GM12878 (cell line): ENCODE measurements at regions not wholly inside any gene's neighbourhood (a gene's known extent, or its start where the extent isn't known, plus 50 kb on each side); places are given as distances from the start of the nearest gene placed in this dataset.

ENCODE experiments used
- ASH2L ChIP-seq: fragments of 300-600, 200-600 bp; sonication (generic); IDR thresholded peaks from 2 replicates; pipeline ENCODE4 v1.6.1; 2017; ENCODE audit warnings: low read depth, mild to moderate bottlenecking, borderline replicate concordance
- BACH1 ChIP-seq: fragments of 450-650 bp; IDR thresholded peaks from 2 replicates; pipeline ENCODE4 v1.6.1; 2017; ENCODE audit warnings: mild to moderate bottlenecking, borderline replicate concordance
- EED ChIP-seq: sonication (generic); IDR thresholded peaks from 2 replicates; pipeline ENCODE4 v1.6.1; 2016; ENCODE audit warnings: antibody characterized with exemption, low read depth
- FOXM1 ChIP-seq: IDR thresholded peaks from 2 replicates; pipeline ENCODE4 v1.6.1; 2012; ENCODE audit warnings: low read depth, mild to moderate bottlenecking, inconsistent platforms, low read length, moderate library complexity
- GATAD2B ChIP-seq: fragments of 450-650 bp; conservative IDR thresholded peaks from 2 replicates; pipeline ENCODE4 v1.6.1; 2017; ENCODE audit warnings: low read depth, mild to moderate bottlenecking, moderate library complexity
- HDAC6 ChIP-seq: fragments of 200-600 bp; sonication (generic); IDR thresholded peaks from one replicate; pipeline ENCODE4 v1.8.0; 2017; ENCODE audit warnings: antibody characterized with exemption; ENCODE audit not compliant: unreplicated experiment
- HSF1 ChIP-seq: fragments of 150-350 bp; IDR thresholded peaks from 2 replicates; pipeline ENCODE4 v1.6.1; 2014; ENCODE audit warnings: mild to moderate bottlenecking, low read depth, low read length
- IKZF2 ChIP-seq, 2 experiments: fragments of 450-650 bp; IDR thresholded peaks; 2 replicates each; pipeline ENCODE4 v1.6.1; 2017; ENCODE audit warnings: mild to moderate bottlenecking in 2 of 2, moderate library complexity in 2 of 2
- MEF2B ChIP-seq: fragments of 450-650 bp; IDR thresholded peaks from 2 replicates; pipeline ENCODE4 v1.6.1; 2018; ENCODE audit warnings: mild to moderate bottlenecking, moderate library complexity; ENCODE audit not compliant: partially characterized antibody, poor library complexity, severe bottlenecking
- MTA2 ChIP-seq: fragments of 450-650 bp; IDR thresholded peaks from 2 replicates; pipeline ENCODE4 v1.6.1; 2016; ENCODE audit warnings: low read depth, mild to moderate bottlenecking, moderate library complexity
- NFXL1 ChIP-seq: fragments of 450-650 bp; IDR thresholded peaks from 2 replicates; pipeline ENCODE4 v1.6.1; 2017; ENCODE audit warnings: antibody characterized with exemption, mild to moderate bottlenecking, borderline replicate concordance
- PBX3 ChIP-seq: IDR thresholded peaks from 2 replicates; pipeline ENCODE4 v1.6.1; 2011; ENCODE audit warnings: mild to moderate bottlenecking, low read depth, low read length, moderate library complexity; ENCODE audit not compliant: insufficient replicate concordance
- RUNX3 ChIP-seq: IDR thresholded peaks from 2 replicates; pipeline ENCODE4 v1.6.1; 2012; ENCODE audit warnings: low read length, inconsistent platforms
- SP1 ChIP-seq: IDR thresholded peaks from one replicate; pipeline ENCODE4 v1.6.1; 2011; ENCODE audit warnings: low read depth, low read length
- SREBF2 ChIP-seq: IDR thresholded peaks from 2 replicates; pipeline ENCODE4 v1.6.1; 2012; ENCODE audit warnings: mild to moderate bottlenecking, low read length
- STAT1 ChIP-seq: fragments of 450-650 bp; conservative IDR thresholded peaks from 2 replicates; pipeline ENCODE4 v1.6.1; 2014; ENCODE audit warnings: antibody characterized with exemption, mild to moderate bottlenecking
- SUZ12 ChIP-seq: fragments of 200-600 bp; sonication (generic); IDR thresholded peaks from one replicate; pipeline ENCODE4 v1.6.1; 2018; ENCODE audit warnings: antibody characterized with exemption, mild to moderate bottlenecking; ENCODE audit not compliant: unreplicated experiment
- TCF12 ChIP-seq: IDR thresholded peaks from 2 replicates; pipeline ENCODE4 v1.6.1; 2011; ENCODE audit warnings: low read depth, mild to moderate bottlenecking, low read length
- YY1 ChIP-seq: IDR thresholded peaks from 2 replicates; pipeline ENCODE4 v1.6.1; 2011; ENCODE audit warnings: low read depth, mild to moderate bottlenecking, low read length
- ZBTB11 ChIP-seq: fragments of 450-650 bp; formaldehyde crosslinking; IDR thresholded peaks from 2 replicates; pipeline ENCODE4 v1.5.0; 2022; ENCODE audit warnings: mild to moderate bottlenecking, missing genetic modification characterization
- ZNF384 ChIP-seq: IDR thresholded peaks from 2 replicates; pipeline ENCODE4 v1.6.1; 2012; ENCODE audit warnings: low read depth, mild to moderate bottlenecking, low read length, improper control_type of control experiment, borderline replicate concordance
- ZNF622 ChIP-seq: fragments of 450-650 bp; IDR thresholded peaks from 2 replicates; pipeline ENCODE4 v1.6.1; 2017; ENCODE audit warnings: mild to moderate bottlenecking, inconsistent platforms
- ZNF687 ChIP-seq: fragments of 450-650 bp; IDR thresholded peaks from 2 replicates; pipeline ENCODE4 v1.6.1; 2017; ENCODE audit warnings: mild to moderate bottlenecking, moderate library complexity

GRCh38 chr18:47680488-47680887 is 250.0 kb downstream of the SMAD2 start (continued):
- no peak for TF ChIP-seq HSF1
- no peak for TF ChIP-seq NFXL1
- TF ChIP-seq SREBF2 = no peak
- no peak for TF ChIP-seq ZNF384
- TF ChIP-seq PBX3 = no peak
- no peak for TF ChIP-seq FOXM1
- TF ChIP-seq SP1 = peak; percentile 15
- no peak for TF ChIP-seq TCF12
- no peak for TF ChIP-seq HDAC6
- no peak for TF ChIP-seq ZNF622
- no peak for TF ChIP-seq ASH2L
- peak; percentile 49; the same call in 1 of the 2 replicates for TF ChIP-seq BACH1
- TF ChIP-seq RUNX3 = 0 out of 2 replicates have a peak, but pooled peaks have one; percentile 19
- no peak for TF ChIP-seq SUZ12
- peak in 1 of 2 experiments; percentile 46; a peak in 2 of 4 replicates for TF ChIP-seq IKZF2 (IDR thresholded peaks at IDR 0.05)
- peak; percentile 62 for TF ChIP-seq MEF2B
- 0 out of 2 replicates have a peak, but pooled peaks have one; percentile 24 for TF ChIP-seq GATAD2B
- TF ChIP-seq YY1 = peak; percentile 59; the same call in 1 of the 2 replicates
- peak; percentile 6; the same call in 1 of the 2 replicates for TF ChIP-seq MTA2
- TF ChIP-seq ZNF687 = 0 out of 2 replicates have a peak, but pooled peaks have one; percentile 12
- no peak for TF ChIP-seq STAT1
- TF ChIP-seq EED = peak; percentile 11; the same call in 1 of the 2 replicates
- TF ChIP-seq ZBTB11 (CRISPR knock-in tag) = no peak
